ENCODE measurements at regions not wholly inside any gene's neighbourhood (a gene's known extent, or its start where the extent isn't known, plus 50 kb on each side); places are given as distances from the start of the nearest gene placed in this dataset.
"Not testable (repeated sequence)": the region's sequence is repeated elsewhere in the genome, so short reads cannot be mapped to it uniquely, and the experiment has no call there.

DNA sequence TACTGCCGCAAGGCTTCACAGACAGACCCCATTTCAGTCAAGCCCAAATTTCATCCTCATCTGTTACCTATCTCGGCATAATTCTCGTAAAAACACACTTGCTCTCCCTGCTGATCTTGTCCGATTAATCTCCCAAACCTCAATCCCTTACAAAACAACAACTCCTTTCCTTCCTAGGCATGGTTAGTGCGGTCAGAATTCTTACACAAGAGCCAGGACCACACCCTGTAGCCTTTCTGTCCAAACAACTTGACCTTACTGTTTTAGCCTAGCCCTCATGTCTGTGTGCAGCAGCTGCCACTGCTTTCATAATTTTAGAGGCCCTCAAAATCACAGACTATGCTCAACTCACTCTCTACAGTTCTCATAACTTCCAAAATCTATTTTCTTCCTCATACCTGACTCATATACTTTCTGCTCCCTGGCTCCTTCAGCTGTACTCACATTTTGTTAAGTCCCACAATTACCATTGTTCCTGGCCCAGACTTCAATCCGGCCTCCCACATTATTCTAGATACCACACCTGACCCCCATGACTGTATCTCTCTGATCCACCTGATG lies 227.5 kb upstream of the DUSP10 start:
- in situ Hi-C loops (cut with MboI; ENCODE audit: low pct_unique_long_range_greater_than_20kb, low sequenced_read_pairs), result not testable (repeated sequence)

DNA sequence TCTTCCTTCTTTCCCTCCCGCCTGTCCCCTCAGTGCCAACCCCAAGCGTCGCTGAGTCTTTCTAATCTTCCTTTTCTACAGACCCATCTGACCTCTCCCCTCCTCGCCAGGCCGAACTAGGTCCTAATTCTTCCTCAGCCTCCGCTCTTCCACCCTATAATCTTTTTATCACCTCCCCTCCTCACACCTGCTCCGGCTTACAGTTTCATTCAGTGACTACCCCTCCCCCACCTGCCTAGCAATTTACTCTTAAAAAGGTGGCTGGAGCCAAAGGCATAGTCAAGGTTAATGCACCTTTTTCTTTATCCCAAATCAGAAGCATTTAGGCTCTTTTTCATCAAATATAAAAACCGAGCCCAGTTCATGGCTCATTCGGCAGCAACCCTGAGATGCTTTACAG lies 225.6 kb upstream of the DUSP10 start:
- DNase-seq; in situ Hi-C loops (cut with MboI; ENCODE audit: low pct_unique_long_range_greater_than_20kb, low sequenced_read_pairs): not testable (repeated sequence)

More for the DNA sequence above, 227.5 kb upstream of the DUSP10 start:
- DNase-seq, result not testable (repeated sequence)

DNA sequence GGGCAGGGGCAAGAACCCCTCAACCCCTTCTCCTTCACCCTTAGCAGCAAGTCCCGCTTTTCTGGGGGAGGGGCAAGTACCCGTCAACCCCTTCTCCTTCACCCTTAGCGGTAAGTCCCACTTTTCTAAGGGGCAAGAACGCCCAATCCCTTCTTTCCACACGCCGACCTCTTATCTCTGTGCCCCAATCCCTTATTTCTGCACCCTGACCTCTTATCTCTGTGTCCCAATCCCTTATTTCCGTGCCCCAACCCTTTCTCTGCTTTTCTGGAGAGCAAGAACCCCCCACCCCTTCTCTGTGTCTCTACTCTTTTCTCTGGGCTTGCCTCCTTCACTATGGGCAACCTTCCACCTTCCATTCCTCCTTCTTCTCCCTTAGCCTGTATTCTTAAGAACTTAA lies 225.0 kb upstream of the DUSP10 start:
- DNase-seq; in situ Hi-C loops (cut with MboI; ENCODE audit: low pct_unique_long_range_greater_than_20kb, low sequenced_read_pairs): not testable (repeated sequence)

DNA sequence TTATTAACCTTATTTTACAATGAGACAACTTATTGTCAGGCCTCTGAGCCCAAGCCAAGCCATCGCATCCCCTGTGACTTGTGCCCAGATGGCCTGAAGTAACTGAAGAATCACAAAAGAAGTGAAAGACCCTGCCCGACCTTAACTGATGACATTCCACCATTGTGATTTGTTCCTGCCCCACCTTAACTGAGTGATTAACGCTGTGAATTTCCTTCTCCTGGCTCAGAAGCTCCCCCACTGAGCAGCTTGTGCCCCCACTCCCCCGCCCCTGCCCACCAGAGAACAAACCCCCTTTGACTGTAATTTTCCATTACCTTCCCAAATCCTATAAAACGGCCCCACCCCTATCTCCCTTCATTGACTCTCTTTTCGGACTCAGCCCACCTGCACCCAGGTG lies 224.0 kb upstream of the DUSP10 start:
- in situ Hi-C loops (cut with MboI; ENCODE audit: low pct_unique_long_range_greater_than_20kb, low sequenced_read_pairs); DNase-seq: not testable (repeated sequence)

DNA sequence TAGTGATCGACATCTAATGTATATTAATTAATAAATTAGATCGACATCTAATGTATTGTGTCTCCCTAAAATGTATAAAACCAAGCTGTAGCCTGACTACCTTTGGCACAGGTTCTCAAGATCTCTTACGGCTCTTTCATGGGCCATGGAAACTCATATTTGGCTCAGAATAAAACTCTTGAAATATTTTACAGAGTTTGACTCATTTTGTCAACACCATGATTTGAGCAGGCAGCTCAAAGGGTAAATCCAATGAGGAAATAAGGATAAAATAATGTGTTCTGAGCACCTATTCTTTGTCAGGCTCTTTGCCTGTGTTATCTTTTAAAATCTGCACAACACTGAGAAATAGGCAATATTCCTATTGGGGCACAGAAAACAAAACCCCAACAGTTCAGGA lies 223.4 kb upstream of the DUSP10 start:
- in situ Hi-C loops (cut with MboI; ENCODE audit: low pct_unique_long_range_greater_than_20kb, low sequenced_read_pairs), result no loop called here
- DNase-seq, result no peak

DNA sequence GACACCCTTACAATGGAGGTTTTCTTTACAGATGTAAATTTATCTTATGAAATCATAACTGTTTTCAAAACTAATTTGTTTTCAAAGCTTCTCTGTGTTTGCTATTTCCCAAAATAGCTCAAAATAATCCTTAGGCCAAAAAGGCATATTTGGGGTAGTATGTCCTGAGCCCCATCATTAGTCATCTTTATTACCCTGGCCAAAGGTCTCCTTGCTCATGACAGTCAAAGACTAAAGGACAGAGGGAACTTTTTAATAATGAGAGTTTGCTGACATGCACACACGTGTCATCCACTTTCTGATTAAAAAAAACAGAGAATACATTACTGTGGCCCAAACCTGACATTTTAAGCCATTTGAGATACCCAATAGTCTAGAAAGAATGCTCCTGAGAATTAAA lies 221.9 kb upstream of the DUSP10 start:
- in situ Hi-C loops (cut with MboI; ENCODE audit: low pct_unique_long_range_greater_than_20kb, low sequenced_read_pairs), result no loop called here
- no peak for DNase-seq

DNA sequence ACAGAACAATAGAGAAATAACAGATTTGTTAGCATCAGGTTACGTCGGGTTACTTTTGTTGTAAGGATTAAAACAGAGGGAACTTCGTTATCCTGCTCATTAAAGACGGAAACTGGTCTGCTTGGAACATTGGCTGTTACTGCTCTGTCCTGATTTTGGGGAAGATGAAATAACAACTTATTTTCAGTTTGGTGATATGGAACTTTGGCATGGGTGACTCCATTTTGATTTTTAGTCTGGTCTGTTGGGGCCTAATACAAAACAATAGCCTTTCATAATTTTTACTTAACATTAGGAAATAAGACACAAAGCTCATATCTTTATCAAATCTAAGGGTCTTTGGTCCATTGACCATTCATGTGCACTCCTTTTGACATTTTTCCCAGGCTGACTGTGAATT lies 220.5 kb upstream of the DUSP10 start:
- no peak for DNase-seq
- in situ Hi-C loops (cut with MboI; ENCODE audit: low pct_unique_long_range_greater_than_20kb, low sequenced_read_pairs), result no loop called here

DNA sequence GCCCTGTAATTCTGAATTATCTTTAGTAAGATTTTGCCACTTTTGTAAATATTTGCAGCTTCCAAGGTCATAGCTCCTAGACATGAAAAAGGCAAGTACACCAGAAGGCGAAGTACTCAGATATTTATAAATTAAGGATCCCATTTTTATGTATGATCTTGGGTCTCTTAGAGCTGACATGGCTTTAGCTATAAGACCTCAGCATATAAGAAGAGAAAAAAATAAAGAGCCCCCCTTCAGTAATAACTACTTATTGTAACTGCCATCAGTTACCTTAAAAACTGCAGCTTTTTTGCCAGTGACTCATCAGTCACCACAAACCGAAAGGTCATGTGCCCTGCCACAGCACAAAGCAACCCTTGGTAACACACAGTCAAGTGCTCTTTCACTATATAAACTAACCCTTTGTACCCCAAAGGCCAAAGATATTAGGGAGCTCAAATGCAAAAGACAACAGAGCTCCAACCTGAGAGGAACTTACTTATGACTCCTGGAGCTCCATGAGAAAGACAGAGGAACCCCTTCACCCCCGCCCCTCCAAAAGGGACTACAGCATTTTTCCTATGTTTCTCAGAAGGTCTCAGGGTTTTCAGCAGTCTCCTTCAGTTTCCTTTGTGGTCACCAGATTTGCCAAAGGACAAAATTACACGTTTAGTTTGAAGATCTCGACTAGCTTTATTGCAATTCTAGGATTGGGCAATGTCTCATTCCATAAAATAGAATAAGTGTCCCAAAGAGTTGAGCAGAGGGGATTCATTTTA lies 219.8 kb upstream of the DUSP10 start:
- peak; percentile 2 for DNase-seq
- in situ Hi-C loops (cut with MboI; ENCODE audit: low pct_unique_long_range_greater_than_20kb, low sequenced_read_pairs), result no loop called here

DNA sequence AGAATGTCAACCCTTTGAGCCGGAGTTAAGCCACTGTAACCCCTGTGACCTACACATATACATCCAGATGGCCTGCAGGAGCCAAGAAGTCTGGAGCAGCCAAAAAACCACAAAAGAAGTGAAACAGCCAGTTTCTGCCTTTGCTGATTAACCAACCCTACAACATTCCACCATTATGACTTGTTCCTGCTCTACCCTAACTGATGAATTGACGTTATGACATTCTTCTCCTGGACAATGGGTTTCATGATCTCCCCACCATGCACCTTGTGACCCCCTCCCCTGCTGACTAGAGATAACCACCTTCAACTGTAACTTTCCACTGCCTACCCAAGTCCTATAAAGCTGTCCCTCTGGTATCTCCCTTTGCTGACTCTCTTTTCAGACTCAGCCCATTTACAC lies 216.3 kb upstream of the DUSP10 start:
- DNase-seq; in situ Hi-C loops (cut with MboI; ENCODE audit: low pct_unique_long_range_greater_than_20kb, low sequenced_read_pairs): not testable (repeated sequence)

DNA sequence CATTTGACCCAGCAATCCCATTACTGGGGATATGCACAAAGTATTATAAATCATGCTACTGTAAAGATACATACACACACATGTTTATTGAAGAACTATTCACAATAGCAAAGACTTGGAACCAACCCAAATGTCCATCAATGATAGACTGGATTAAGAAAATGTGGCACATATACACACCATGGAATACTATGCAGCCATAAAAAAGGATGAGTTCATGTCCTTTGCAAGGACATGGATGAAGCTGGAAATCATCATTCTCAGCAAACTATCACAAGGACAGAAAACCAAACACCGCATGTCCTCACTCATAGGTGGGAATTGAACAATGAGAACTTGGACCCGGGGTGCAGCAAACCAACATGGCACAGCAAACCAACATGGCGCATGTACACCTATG lies 215.5 kb upstream of the DUSP10 start:
- in situ Hi-C loops (cut with MboI; ENCODE audit: low pct_unique_long_range_greater_than_20kb, low sequenced_read_pairs), result not testable (repeated sequence)

DNA sequence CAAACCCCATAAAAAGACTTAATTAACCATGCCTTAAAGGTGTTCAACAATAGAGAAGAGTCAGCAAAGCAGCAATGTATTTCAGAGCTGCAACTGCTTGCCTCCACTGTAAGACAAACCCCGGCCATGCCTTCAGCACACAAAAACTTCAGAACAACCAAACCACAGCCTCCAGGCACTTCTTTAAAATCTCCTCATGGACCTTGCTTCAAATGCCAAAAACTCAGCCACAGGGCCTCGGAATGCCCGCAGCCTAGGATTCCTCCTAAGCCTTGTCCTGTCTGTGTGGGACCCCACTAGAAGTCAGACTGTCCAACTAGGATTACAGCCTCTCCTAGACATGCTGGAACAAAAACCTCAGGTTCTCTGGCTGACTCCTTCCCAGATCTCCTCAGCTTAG lies 208.1 kb upstream of the DUSP10 start:
- no peak for DNase-seq
- in situ Hi-C loops (cut with MboI; ENCODE audit: low pct_unique_long_range_greater_than_20kb, low sequenced_read_pairs), result no loop called here

More for the DNA sequence above, 215.5 kb upstream of the DUSP10 start:
- DNase-seq, result not testable (repeated sequence)

DNA sequence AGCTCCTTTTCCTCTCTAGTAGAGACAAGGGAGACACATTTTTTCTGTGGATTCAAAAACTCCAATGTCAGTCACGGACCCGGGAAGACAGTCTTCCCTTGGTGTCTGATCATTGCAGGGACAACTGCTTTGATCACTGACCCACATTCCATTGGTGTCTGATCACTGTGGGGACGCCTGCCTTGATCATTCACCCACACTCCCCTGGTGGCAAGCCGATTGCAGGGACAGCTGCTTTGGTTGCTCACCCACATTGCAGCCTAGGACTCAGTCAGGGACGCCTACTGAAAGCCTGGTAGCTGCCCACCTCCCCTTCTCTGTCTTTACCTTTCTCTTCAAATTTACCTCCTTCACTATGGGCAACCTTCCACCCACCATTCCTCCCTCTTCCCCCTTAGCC lies 206.6 kb upstream of the DUSP10 start:
- no peak for DNase-seq
- in situ Hi-C loops (cut with MboI; ENCODE audit: low pct_unique_long_range_greater_than_20kb, low sequenced_read_pairs), result no loop called here

DNA sequence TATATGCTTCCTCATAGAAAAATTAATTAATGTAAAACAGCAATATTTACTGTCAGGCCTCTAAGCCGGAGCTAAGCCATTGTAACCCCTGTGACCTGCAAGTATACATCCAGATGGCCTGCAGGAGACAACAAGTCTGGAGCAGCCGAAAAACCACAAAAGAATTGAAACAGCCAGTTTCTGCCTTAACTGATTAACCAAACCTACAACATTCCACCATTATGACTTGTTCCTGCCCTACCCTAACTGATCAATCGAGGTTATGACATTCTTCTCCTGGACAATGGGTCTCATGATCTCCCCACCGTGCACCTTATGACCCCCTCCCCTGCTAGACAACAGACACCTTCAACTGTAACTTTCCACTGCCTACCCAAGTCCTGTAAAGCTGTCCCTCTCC lies 205.8 kb upstream of the DUSP10 start:
- DNase-seq, result no peak
- in situ Hi-C loops (cut with MboI; ENCODE audit: low pct_unique_long_range_greater_than_20kb, low sequenced_read_pairs), result no loop called here

DNA sequence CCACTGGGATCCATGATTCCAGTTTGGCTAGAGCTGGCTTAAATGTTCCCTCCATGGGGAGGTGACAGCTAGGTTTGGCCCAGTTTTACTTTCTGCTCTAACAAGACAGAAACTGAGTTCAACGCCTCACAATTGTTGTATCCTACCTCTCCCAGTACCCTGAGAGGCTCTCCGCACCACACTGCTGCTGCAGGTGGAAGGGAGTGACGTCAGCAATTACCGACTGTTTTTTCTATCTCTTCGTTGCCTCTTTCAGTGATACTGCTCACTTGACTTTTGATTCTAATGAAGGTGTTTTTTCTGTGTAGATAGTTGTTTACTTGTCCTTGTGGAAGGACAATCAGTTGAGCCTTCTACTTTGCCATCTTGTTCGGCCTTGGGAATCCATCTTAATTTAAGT lies 204.9 kb upstream of the DUSP10 start:
- no peak for DNase-seq
- in situ Hi-C loops (cut with MboI; ENCODE audit: low pct_unique_long_range_greater_than_20kb, low sequenced_read_pairs), result no loop called here

DNA sequence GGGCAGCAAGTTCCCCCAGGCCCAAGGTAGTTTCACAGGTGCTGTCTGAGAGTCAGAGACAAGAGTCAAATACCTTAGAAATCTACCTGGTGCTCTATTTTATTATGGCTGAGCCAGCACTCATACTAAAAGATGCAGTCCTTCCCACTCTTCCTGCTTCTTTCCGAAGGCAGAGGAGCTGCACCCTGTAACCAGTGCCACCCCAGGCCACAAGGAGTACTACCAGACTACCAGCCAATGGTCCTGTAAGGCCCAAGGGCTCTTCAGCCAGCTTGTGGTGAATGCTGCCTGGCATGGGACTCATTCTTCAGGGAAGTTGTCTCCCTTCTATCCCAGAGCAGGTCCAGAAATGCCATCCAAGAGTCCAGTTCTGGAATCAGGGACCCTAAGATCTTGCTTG lies 203.8 kb upstream of the DUSP10 start:
- in situ Hi-C loops (cut with MboI; ENCODE audit: low pct_unique_long_range_greater_than_20kb, low sequenced_read_pairs), result no loop called here
- no peak for DNase-seq

DNA sequence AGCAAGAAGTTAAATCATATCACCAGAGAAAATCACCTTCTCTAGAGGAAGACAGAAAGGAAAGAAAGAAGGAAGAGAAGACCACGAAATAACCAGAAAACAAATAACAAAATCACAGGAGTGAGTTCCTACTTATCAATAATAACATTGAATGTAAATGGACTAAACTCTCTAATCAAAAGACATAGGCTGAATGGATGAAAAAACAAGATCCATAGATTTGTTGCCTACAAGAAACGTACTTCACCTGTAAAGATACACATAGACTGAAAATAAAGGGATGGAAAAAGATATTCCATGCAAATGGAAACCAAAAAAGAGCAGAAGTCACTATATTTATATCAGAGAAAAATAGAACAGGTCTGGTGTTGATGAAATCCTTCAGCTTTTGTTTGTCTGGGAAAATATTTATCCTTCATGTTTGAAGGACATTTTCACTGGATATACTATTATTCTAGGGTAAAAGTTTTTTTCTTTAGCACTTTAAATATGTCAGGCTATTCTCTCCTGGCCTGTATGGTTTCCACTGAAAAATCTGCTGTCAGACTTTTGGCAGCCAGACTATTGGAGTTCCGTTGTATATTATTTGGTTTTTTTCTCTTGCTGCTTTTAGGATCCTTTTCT lies 202.5 kb upstream of the DUSP10 start:
- in situ Hi-C loops (cut with MboI; ENCODE audit: low pct_unique_long_range_greater_than_20kb, low sequenced_read_pairs), result no loop called here
- no peak for DNase-seq

DNA sequence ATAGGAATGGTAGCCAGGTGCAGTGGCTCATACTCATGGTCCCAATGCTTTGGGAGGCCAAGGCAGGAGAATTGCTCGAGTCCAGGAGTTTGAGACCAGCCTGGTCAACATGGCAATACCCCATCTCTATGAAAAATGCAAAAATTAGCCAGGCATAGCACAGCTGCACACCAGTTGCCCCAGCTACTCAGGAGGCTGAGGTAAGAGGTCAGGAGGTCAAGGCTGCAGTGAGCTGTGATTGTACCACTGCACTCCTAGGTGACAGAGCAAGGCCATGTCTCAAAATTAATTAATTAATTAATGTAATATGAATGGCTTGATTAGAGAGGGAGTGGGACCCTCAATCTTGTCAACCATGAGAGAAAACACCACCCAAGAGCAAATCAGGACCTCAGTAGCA lies 198.7 kb upstream of the DUSP10 start:
- in situ Hi-C loops (cut with MboI; ENCODE audit: low pct_unique_long_range_greater_than_20kb, low sequenced_read_pairs), result no loop called here
- no peak for DNase-seq

DNA sequence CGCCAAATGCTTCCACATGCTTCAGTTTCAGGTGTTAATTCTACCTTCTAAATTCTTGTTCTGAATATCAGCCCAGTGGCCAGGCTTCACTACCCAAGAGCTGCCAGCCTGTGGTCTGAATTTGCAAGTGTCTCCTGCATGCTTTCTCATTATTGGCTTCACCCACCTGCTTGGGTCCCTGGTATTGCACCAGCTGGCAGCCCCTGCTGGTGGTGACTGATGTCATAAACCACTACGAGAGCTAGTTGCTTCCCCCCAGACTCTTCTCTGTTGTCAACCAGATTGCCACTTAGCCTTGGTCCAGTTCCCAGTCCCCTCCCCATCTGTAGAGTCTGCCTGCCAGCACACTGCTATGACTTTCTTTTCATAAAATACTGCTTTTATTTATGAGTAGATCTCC lies 197.7 kb upstream of the DUSP10 start:
- DNase-seq, result no peak
- in situ Hi-C loops (cut with MboI; ENCODE audit: low pct_unique_long_range_greater_than_20kb, low sequenced_read_pairs), result no loop called here

DNA sequence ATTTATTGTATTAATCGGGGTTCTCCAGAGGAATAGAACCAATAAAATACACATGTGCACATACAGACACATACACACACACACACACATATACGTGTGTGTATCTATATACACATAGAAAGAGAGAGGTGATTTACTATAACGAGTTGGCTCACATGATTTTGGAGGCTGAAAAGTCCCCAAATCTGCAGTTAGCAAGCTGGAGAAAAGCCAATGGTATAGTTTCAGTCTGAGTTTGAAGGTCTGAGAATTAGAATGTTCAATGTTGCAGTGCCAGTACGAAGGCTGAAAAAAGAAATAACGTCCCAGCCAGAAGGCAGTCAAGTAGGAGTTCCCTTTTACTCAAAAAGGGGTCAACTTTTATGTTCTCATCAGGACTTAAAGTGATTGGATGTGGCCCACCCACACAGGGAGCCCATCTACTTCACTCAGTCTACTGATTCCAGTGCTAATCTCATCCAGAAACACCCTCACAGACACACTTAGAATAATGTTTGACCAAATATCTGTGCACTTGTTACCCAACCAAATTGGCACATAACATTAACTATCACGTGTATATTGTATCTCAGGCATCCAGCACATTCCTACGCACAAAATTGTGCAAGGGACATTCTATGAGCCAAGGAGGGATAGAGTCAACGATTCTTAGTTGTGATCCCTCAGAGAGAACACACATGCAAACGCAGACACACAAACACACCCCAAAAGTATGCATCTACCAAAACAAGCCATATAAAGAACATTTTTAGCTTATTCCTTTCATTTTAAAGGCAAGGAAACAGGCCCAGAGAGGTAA lies 195.5 kb upstream of the DUSP10 start:
- DNase-seq, result no peak
- in situ Hi-C loops (cut with MboI; ENCODE audit: low pct_unique_long_range_greater_than_20kb, low sequenced_read_pairs), result no loop called here

DNA sequence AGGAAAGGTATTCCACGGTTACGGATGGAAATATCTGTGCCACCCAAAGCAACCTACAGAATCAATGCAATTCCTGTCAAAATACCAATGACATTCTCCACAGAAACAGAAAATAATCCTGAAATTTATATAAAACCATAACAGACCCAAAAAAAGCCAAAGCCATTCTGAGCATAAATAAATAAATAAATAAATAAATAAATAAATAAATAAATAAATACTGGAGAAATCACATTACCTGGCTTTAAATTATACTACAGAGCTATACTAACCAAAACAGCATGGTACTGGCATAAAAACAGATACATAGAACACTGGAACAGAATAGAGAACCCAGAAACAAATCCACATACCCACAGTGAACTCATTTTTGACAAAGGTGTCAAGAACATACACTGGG lies 191.9 kb upstream of the DUSP10 start:
- no peak for DNase-seq
- in situ Hi-C loops (cut with MboI; ENCODE audit: low pct_unique_long_range_greater_than_20kb, low sequenced_read_pairs), result no loop called here

Data from KBM-7 (cell line).